Activated CD4-positive, alpha-beta T cell treated with anti-CD3 and anti-CD28 coated beads, Interleukin-2, amount 50 U/mL, for 48 hours (primary cell): ENCODE measurements at regions not wholly inside any gene's neighbourhood (a gene's known extent, or its start where the extent isn't known, plus 50 kb on each side); places are given as distances from the start of the nearest gene placed in this dataset.

Experiments used
- DNase-seq, 2 experiments: peaks; one replicate each; pipeline ENCODE4 v3.0.0-alpha.2; 2020

- DNase-seq: no peak
Measured at GRCh38 chr9:87428659-87429058, 69.0 kb upstream of the DAPK1 start.

- DNase-seq: no peak
Measured at GRCh38 chr9:87431837-87432236, 65.8 kb upstream of the DAPK1 start.

- DNase-seq: no peak
Measured at GRCh38 chr9:87433853-87434252, 63.8 kb upstream of the DAPK1 start.

GRCh38 chr9:87434366-87434765 lies 63.3 kb upstream of the DAPK1 start:
- DNase-seq: no peak

GRCh38 chr9:87435189-87435880 lies 62.3 kb upstream of the DAPK1 start:
- DNase-seq: no peak

GRCh38 chr9:87436716-87437115 lies 61.0 kb upstream of the DAPK1 start:
- no peak for DNase-seq

- no peak for DNase-seq
Measured at GRCh38 chr9:87437966-87438365, 59.7 kb upstream of the DAPK1 start.

GRCh38 chr9:87441251-87441650 lies 56.4 kb upstream of the DAPK1 start:
- no peak for DNase-seq

GRCh38 chr9:87442451-87442850 lies 55.2 kb upstream of the DAPK1 start:
- no peak for DNase-seq

GRCh38 chr9:87443006-87443405 lies 54.7 kb upstream of the DAPK1 start:
- DNase-seq: no peak

- no peak for DNase-seq
Measured at GRCh38 chr9:87443461-87443860, 54.2 kb upstream of the DAPK1 start.

- peak in 1 of 2 experiments; percentile 19 for DNase-seq
Measured at GRCh38 chr9:87445646-87446045, 52.0 kb upstream of the DAPK1 start.

GRCh38 chr9:87446527-87446926 lies 51.1 kb upstream of the DAPK1 start:
- no peak for DNase-seq

GRCh38 chr9:87447547-87448432 lies 49.9 kb upstream of the DAPK1 start:
- no peak for DNase-seq
